Testis (tissue), 2 donors: ENCODE measurements at regions not wholly inside any gene's neighbourhood (a gene's known extent, or its start where the extent isn't known, plus 50 kb on each side); places are given as distances from the start of the nearest gene placed in this dataset.

ENCODE experiments used
- DNase-seq: peaks from one replicate; pipeline ENCODE4 v3.0.0-alpha.2; 2019
- H3K27ac ChIP-seq, 2 donors: fragments of 200-600 bp; sonication (generic); one replicate each; pipeline ENCODE4 v1.5.1; 2019
- H3K27me3 ChIP-seq: fragments of 200-600 bp; sonication (generic); one replicate; pipeline ENCODE4 v1.5.1; 2019
- H3K36me3 ChIP-seq: fragments of 200-600 bp; sonication (generic); one replicate; pipeline ENCODE4 v1.5.1; 2017; ENCODE audit warnings: low read depth; ENCODE audit errors: missing control alignments
- H3K4me1 ChIP-seq: fragments of 200-600 bp; sonication (generic); one replicate; pipeline ENCODE4 v1.5.1; 2019
- H3K4me3 ChIP-seq, 2 donors: fragments of 200-600 bp; sonication (generic); one replicate each; pipeline ENCODE4 v1.5.1; 2017 to 2019
- H3K9me3 ChIP-seq: fragments of 200-600 bp; sonication (generic); one replicate; pipeline ENCODE4 v1.5.1; 2017
- CTCF ChIP-seq, 3 experiments: fragments of 450-650 bp in 2 of 3; fragments of 200-600 bp in 1 of 3; sonication (generic) in 1 of 3; IDR thresholded peaks; one replicate each; pipeline ENCODE4 v1.5.1; 2016 to 2019; ENCODE audit warnings: antibody characterized with exemption in 3 of 3, mild to moderate bottlenecking in 2 of 3, moderate library complexity in 1 of 3
- POLR2A ChIP-seq: fragments of 450-650 bp; IDR thresholded peaks from one replicate; pipeline ENCODE4 v1.6.1; 2017; ENCODE audit warnings: antibody characterized with exemption, mild to moderate bottlenecking, moderate library complexity
- WGBS, 2 donors: methylation state at CpG; one replicate each; pipeline ENCODE4 v1.1.5; 2018; 5-methylcytosine and 5-hydroxymethylcytosine counted together
- intact Hi-C: fragments of 100-400 bp; cut with DNase I; formaldehyde crosslinking; loops from one replicate; pipeline ENCODE4 v1.15.1; 2023; ENCODE audit warnings: low total_unique reads

GRCh38 chr10:83522456-83522855 is 616.9 kb upstream of the GHITM start:
- no peak for DNase-seq
- no peak overlapping the region for H3K27ac ChIP-seq
- no peaks in the 10 kb centered on the region for H3K36me3 ChIP-seq
- H3K27me3 ChIP-seq = no peaks in the 10 kb centered on the region
- H3K4me1 ChIP-seq = no peaks in the 10 kb centered on the region
- no peak overlapping the region for H3K4me3 ChIP-seq
- no peaks in the 10 kb centered on the region for H3K9me3 ChIP-seq
- TF ChIP-seq CTCF (IDR thresholded peaks at IDR 0.05) = no peak
- no peak for TF ChIP-seq POLR2A
- intact Hi-C loops = no loop called here

GRCh38 chr10:83522881-83523386 is 616.4 kb upstream of the GHITM start:
- H3K4me3 ChIP-seq = no peak overlapping the region
- no peak for TF ChIP-seq CTCF (IDR thresholded peaks at IDR 0.05)
- TF ChIP-seq POLR2A = no peak
- H3K27me3 ChIP-seq = no peaks in the 10 kb centered on the region
- no peak for DNase-seq
- H3K36me3 ChIP-seq = no peaks in the 10 kb centered on the region
- H3K4me1 ChIP-seq = no peaks in the 10 kb centered on the region
- intact Hi-C loops = no loop called here
- WGBS, 2 donors = 59 to 64% methylated on average over 3 of the region's 3 CpGs
- no peak overlapping the region for H3K27ac ChIP-seq
- H3K9me3 ChIP-seq = no peaks in the 10 kb centered on the region

- Histone ChIP-seq H3K4me1 (no peaks in the 10 kb centered on the region), H3K36me3 (no peaks in the 10 kb centered on the region), H3K27me3 (no peaks in the 10 kb centered on the region), H3K27ac (no peak overlapping the region), H3K9me3 (no peaks in the 10 kb centered on the region), H3K4me3 (no peak overlapping the region)
- no peak for DNase-seq
- TF ChIP-seq CTCF (IDR thresholded peaks at IDR 0.05) = no peak
- TF ChIP-seq POLR2A = no peak
- intact Hi-C loops = no loop called here
These were observed 611.4 kb upstream of the GHITM start for GRCh38 chr10:83527934-83528333.

- WGBS, 2 donors = 52 to 62% methylated on average over 1 of the region's 1 CpG
- Histone ChIP-seq H3K27me3 (no peaks in the 10 kb centered on the region), H3K4me1 (no peaks in the 10 kb centered on the region), H3K9me3 (no peaks in the 10 kb centered on the region), H3K4me3 (no peak overlapping the region), H3K36me3 (no peaks in the 10 kb centered on the region), H3K27ac (no peak overlapping the region)
- no peak for TF ChIP-seq CTCF (IDR thresholded peaks at IDR 0.05)
- no peak for TF ChIP-seq POLR2A
- DNase-seq = no peak
- intact Hi-C loops = no loop called here
These were observed 606.0 kb upstream of the GHITM start for GRCh38 chr10:83533290-83533689.

GRCh38 chr10:83536426-83536825 is 602.9 kb upstream of the GHITM start:
- TF ChIP-seq POLR2A (no peak), CTCF (IDR thresholded peaks at IDR 0.05) (no peak)
- Histone ChIP-seq H3K27ac (no peak overlapping the region), H3K36me3 (no peaks in the 10 kb centered on the region), H3K4me3 (no peak overlapping the region), H3K27me3 (no peaks in the 10 kb centered on the region), H3K4me1 (peaks cover 8% of the 10 kb centered on the region), H3K9me3 (no peaks in the 10 kb centered on the region)
- no peak for DNase-seq
- WGBS, 2 donors = 88 to 96% methylated on average over 4 of the region's 4 CpGs
- intact Hi-C loops = no loop called here
